ENCODE measurements at regions not wholly inside any gene's neighbourhood (a gene's known extent, or its start where the extent isn't known, plus 50 kb on each side); places are given as distances from the start of the nearest gene placed in this dataset.

DNA sequence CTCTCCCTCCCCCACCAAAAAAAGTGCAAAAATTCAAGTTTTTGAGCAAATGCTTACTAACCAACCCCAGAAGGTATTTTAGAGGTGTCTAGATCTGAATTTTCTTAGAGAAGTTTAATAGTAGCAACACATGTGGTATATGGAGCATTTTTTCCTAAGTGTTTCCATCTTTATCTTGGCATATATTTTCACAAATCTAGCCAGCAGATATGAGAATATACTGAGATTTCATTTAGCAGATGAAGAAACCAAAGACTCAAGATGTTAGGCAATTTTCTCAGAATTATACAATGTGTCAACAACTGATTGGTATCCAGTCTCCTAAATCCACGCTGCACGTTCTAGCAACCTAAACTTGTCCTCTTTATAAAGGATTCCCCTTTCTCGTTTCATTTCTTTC, 245.5 kb upstream of the CXXC4 start:
- no peaks in the 10 kb centered on the region for H3K27me3 ChIP-seq (replicated peaks in 1 of 2; ENCODE audit: control insufficient read depth in 2 of 2, insufficient read depth in 2 of 2, low read length in 1 of 2)
- CTCF ChIA-PET: no interaction called here
- POLR2A ChIA-PET: interaction anchor here (1.2 kb wide), 1 partner anchor 8 kb away, joined by 3 read pairs; no protein-coding TSS in a partner anchor
- RAD21 ChIA-PET (ENCODE audit: unreplicated experiment): interaction anchor here (0.6 kb wide), 1 partner anchor 122 kb away, joined by 3 read pairs; no protein-coding TSS in a partner anchor
- no TSS peak for BruUV-seq (replicated peaks)
- no peak overlapping the region for H3K4me2 ChIP-seq (ENCODE audit: control insufficient read depth, insufficient read depth)
- no peaks in the 10 kb centered on the region; the same call in 2 of the 3 replicates for H3K9me3 ChIP-seq (replicated peaks; ENCODE audit: control insufficient read depth, insufficient read depth, low read length)
- in situ Hi-C loops (cut with MboI): no loop called here
- DNase-seq (ENCODE audit: low read depth, low spot score) (no peak), ATAC-seq (no peak), FAIRE-seq (no peak)
- no peak overlapping the region for H3K9ac ChIP-seq (ENCODE audit: control insufficient read depth, insufficient read depth, low read length)
- intact Hi-C loops (cut with micrococcal nuclease; ENCODE audit: unreplicated experiment): loop anchor here (5.0 to 10.0 kb wide), 2 partner anchors 225 to 248 kb away; partner anchors contain the start of gene CXXC4
- SMC1A ChIA-PET (ENCODE audit: uncharacterized antibody, unreplicated experiment): interaction anchor here (0.5 to 2.5 kb wide), 5 partner anchors 12 to 447 kb away, joined by 3 to 9 read pairs (median 3); no protein-coding TSS in a partner anchor
- TF ChIP-seq BMI1 (IDR thresholded peaks at IDR 0.05; ENCODE audit: borderline replicate concordance) (no peak), BHLHE40 (IDR thresholded peaks at IDR 0.05; ENCODE audit: borderline replicate concordance in 1 of 2, low read depth in 2 of 2, low read length in 1 of 2) (no peak), TCF7 (IDR thresholded peaks at IDR 0.05; ENCODE audit: borderline replicate concordance) (no peak), SP1 (IDR thresholded peaks at IDR 0.05; ENCODE audit: low read depth, low read length) (no peak), NFIC (IDR thresholded peaks at IDR 0.05; ENCODE audit: low read depth, low read length) (no peak), YBX1 (IDR thresholded peaks at IDR 0.05) (no peak), MYB (IDR thresholded peaks at IDR 0.05; ENCODE audit: borderline replicate concordance, low read depth, low read length) (no peak), BRCA1 (IDR thresholded peaks at IDR 0.05; ENCODE audit: low read depth, low read length) (no peak), ZZZ3 (IDR thresholded peaks at IDR 0.05; ENCODE audit: control insufficient read depth, insufficient read length, low read depth) (no peak), MEF2B (IDR thresholded peaks at IDR 0.05; ENCODE audit: partially characterized antibody, poor library complexity, severe bottlenecking) (no peak), RAD21 (IDR thresholded peaks at IDR 0.05; ENCODE audit: insufficient read depth, low read depth, low read length) (no peak), TBL1XR1 (IDR thresholded peaks at IDR 0.05; ENCODE audit: low read depth, low read length) (no peak), CBX3 (IDR thresholded peaks at IDR 0.05; ENCODE audit: borderline replicate concordance, low read depth) (no peak), SUZ12 (IDR thresholded peaks at IDR 0.05; ENCODE audit: unreplicated experiment) (no peak)
- TF ChIP-seq, protein P1, sequence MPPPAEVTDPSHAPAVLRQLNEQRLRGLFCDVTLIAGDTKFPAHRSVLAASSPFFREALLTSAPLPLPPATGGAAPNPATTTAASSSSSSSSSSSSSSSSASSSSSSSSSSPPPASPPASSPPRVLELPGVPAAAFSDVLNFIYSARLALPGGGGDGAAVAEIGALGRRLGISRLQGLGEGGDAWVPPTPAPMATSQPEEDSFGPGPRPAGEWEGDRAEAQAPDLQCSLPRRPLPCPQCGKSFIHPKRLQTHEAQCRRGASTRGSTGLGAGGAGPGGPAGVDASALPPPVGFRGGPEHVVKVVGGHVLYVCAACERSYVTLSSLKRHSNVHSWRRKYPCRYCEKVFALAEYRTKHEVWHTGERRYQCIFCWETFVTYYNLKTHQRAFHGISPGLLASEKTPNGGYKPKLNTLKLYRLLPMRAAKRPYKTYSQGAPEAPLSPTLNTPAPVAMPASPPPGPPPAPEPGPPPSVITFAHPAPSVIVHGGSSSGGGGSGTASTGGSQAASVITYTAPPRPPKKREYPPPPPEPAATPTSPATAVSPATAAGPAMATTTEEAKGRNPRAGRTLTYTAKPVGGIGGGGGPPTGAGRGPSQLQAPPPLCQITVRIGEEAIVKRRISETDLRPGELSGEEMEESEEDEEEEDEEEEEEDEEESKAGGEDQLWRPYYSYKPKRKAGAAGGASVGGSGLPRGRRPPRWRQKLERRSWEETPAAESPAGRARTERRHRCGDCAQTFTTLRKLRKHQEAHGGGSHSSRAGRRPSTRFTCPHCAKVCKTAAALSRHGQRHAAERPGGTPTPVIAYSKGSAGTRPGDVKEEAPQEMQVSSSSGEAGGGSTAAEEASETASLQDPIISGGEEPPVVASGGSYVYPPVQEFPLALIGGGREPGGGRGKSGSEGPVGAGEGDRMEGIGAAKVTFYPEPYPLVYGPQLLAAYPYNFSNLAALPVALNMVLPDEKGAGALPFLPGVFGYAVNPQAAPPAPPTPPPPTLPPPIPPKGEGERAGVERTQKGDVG (CRISPR knock-in tag; IDR thresholded peaks at IDR 0.05): no peak
- TF ChIP-seq, protein P2, sequence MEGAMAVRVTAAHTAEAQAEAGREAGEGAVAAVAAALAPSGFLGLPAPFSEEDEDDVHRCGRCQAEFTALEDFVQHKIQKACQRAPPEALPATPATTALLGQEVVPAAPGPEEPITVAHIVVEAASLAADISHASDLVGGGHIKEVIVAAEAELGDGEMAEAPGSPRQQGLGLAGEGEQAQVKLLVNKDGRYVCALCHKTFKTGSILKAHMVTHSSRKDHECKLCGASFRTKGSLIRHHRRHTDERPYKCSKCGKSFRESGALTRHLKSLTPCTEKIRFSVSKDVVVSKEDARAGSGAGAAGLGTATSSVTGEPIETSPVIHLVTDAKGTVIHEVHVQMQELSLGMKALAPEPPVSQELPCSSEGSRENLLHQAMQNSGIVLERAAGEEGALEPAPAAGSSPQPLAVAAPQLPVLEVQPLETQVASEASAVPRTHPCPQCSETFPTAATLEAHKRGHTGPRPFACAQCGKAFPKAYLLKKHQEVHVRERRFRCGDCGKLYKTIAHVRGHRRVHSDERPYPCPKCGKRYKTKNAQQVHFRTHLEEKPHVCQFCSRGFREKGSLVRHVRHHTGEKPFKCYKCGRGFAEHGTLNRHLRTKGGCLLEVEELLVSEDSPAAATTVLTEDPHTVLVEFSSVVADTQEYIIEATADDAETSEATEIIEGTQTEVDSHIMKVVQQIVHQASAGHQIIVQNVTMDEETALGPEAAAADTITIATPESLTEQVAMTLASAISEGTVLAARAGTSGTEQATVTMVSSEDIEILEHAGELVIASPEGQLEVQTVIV (IDR thresholded peaks at IDR 0.05; ENCODE audit: borderline replicate concordance, partially characterized antibody): no peak
- TF ChIP-seq, protein P3, sequence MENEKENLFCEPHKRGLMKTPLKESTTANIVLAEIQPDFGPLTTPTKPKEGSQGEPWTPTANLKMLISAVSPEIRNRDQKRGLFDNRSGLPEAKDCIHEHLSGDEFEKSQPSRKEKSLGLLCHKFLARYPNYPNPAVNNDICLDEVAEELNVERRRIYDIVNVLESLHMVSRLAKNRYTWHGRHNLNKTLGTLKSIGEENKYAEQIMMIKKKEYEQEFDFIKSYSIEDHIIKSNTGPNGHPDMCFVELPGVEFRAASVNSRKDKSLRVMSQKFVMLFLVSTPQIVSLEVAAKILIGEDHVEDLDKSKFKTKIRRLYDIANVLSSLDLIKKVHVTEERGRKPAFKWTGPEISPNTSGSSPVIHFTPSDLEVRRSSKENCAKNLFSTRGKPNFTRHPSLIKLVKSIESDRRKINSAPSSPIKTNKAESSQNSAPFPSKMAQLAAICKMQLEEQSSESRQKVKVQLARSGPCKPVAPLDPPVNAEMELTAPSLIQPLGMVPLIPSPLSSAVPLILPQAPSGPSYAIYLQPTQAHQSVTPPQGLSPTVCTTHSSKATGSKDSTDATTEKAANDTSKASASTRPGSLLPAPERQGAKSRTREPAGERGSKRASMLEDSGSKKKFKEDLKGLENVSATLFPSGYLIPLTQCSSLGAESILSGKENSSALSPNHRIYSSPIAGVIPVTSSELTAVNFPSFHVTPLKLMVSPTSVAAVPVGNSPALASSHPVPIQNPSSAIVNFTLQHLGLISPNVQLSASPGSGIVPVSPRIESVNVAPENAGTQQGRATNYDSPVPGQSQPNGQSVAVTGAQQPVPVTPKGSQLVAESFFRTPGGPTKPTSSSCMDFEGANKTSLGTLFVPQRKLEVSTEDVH (IDR thresholded peaks at IDR 0.05; ENCODE audit: low read depth, partially characterized antibody): no peak
- H3K36me3 ChIP-seq (ENCODE audit: control insufficient read depth in 2 of 2, insufficient read depth in 2 of 2, low read length in 1 of 2): no peaks in the 10 kb centered on the region
- H3K27ac ChIP-seq (ENCODE audit: control insufficient read depth, insufficient read depth): no peak overlapping the region
- no peaks in the 10 kb centered on the region for H3K79me2 ChIP-seq (ENCODE audit: control insufficient read depth, insufficient read depth, low read length)
- H2AFZ ChIP-seq (ENCODE audit: control insufficient read depth, low read depth, low read length): no peak overlapping the region
- H4K20me1 ChIP-seq (ENCODE audit: control insufficient read depth, insufficient read depth): no peaks in the 10 kb centered on the region
- H3K4me1 ChIP-seq (ENCODE audit: control insufficient read depth, insufficient read depth, low read length): peaks cover 12% of the 10 kb centered on the region
- H3K4me3 ChIP-seq: no peak overlapping the region
- 79% methylated on average over 3 of the region's 3 CpGs for WGBS (ENCODE audit: insufficient coverage, insufficient replicate concordance, low lambda C conversion rate, missing lambda C conversion rate)

All from GM12878 (cell line).